ENCODE measurements at regions not wholly inside any gene's neighbourhood (a gene's known extent, or its start where the extent isn't known, plus 50 kb on each side); places are given as distances from the start of the nearest gene placed in this dataset. TPM values are rescaled to one million over a fixed set of nuclear protein-coding genes. Genes with fewer than 3 reads are reported as not detected.

GRCh38 chr13:80400164-80400864, 59.4 kb upstream of the SPRY2 start:
- no peak for DNase-seq (ENCODE audit: low spot score)
- TF ChIP-seq CTCF (IDR thresholded peaks at IDR 0.05) = no peak
- ATAC-seq (ENCODE audit: low FRiP score) = no peak

- no peak for TF ChIP-seq CTCF (IDR thresholded peaks at IDR 0.05)
- ATAC-seq (ENCODE audit: low FRiP score) = no peak
- DNase-seq (ENCODE audit: low spot score) = no peak
Measured at GRCh38 chr13:80399340-80400163, 58.6 kb upstream of the SPRY2 start.

Small RNA genes lying in the stretch of these regions (small RNA-seq; reads per million reads assigned to genes)
- gene HIGD1AP2 = not detected
- gene RNU6-67P = not detected
- gene RNU6-77P = not detected

Data from omental fat pad (tissue), 3 donors.